ENCODE measurements at regions not wholly inside any gene's neighbourhood (a gene's known extent, or its start where the extent isn't known, plus 50 kb on each side); places are given as distances from the start of the nearest gene placed in this dataset.

GRCh38 chr20:12883507-12883885, 125.3 kb upstream of the SPTLC3 start:
- TF ChIP-seq EZH2phosphoT487 (IDR thresholded peaks at IDR 0.05), result no peak
- TF ChIP-seq CTCF (IDR thresholded peaks at IDR 0.05), result no peak
- TF ChIP-seq EZH2 (IDR thresholded peaks at IDR 0.05), result no peak
- Histone ChIP-seq H3K4me3 (no peak overlapping the region), H3K4me1 (no peaks in the 10 kb centered on the region), H3K9ac (no peak overlapping the region), H3K27ac (no peak overlapping the region), H3K36me3 (no peaks in the 10 kb centered on the region), H3K4me2 (no peak overlapping the region), H3K79me2 (ENCODE audit: low read depth) (no peaks in the 10 kb centered on the region), H4K20me1 (ENCODE audit: low read depth) (no peaks in the 10 kb centered on the region), H3F3A (ENCODE audit: low read depth) (no peaks in the 10 kb centered on the region), H2AFZ (replicated peaks) (no peak overlapping the region), H3K9me3 (ENCODE audit: low read depth) (no peaks in the 10 kb centered on the region), H3K27me3 (no peaks in the 10 kb centered on the region)
- Mint-ChIP-seq H3K9me3 (no peaks in the 10 kb centered on the region), H3K4me1 (no peaks in the 10 kb centered on the region), H3K27me3 (ENCODE audit: insufficient read depth, low read depth) (peaks cover 4% of the 10 kb centered on the region), H3K27ac (no peak overlapping the region), H3K4me3 (no peak overlapping the region), H3K36me3 (no peaks in the 10 kb centered on the region)
- DNase-seq (ENCODE audit: low spot score), result no peak

GRCh38 chr20:12886618-12887363, 122.0 kb upstream of the SPTLC3 start:
- Histone ChIP-seq H3K79me2 (ENCODE audit: low read depth) (no peaks in the 10 kb centered on the region), H3K4me3 (no peak overlapping the region), H3K36me3 (no peaks in the 10 kb centered on the region), H4K20me1 (ENCODE audit: low read depth) (no peaks in the 10 kb centered on the region), H3K9ac (no peak overlapping the region), H3F3A (ENCODE audit: low read depth) (no peaks in the 10 kb centered on the region), H3K4me2 (no peak overlapping the region), H3K27me3 (no peaks in the 10 kb centered on the region), H3K27ac (no peak overlapping the region), H3K9me3 (ENCODE audit: low read depth) (no peaks in the 10 kb centered on the region), H3K4me1 (no peaks in the 10 kb centered on the region), H2AFZ (replicated peaks) (no peak overlapping the region)
- peaks cover 9% of the 10 kb centered on the region for H3K27me3 Mint-ChIP-seq (ENCODE audit: insufficient read depth, low read depth)
- DNase-seq (ENCODE audit: low spot score), result no peak
- H3K4me3 Mint-ChIP-seq, result no peak overlapping the region
- TF ChIP-seq EZH2phosphoT487 (IDR thresholded peaks at IDR 0.05) (no peak), CTCF (IDR thresholded peaks at IDR 0.05) (no peak), EZH2 (IDR thresholded peaks at IDR 0.05) (no peak)
- peaks cover 3% of the 10 kb centered on the region for H3K9me3 Mint-ChIP-seq
- no peak overlapping the region for H3K27ac Mint-ChIP-seq
- no peaks in the 10 kb centered on the region for H3K4me1 Mint-ChIP-seq
- no peaks in the 10 kb centered on the region for H3K36me3 Mint-ChIP-seq

GRCh38 chr20:12891643-12892042, 117.1 kb upstream of the SPTLC3 start:
- Histone ChIP-seq H3K27ac (no peak overlapping the region), H3K79me2 (ENCODE audit: low read depth) (no peaks in the 10 kb centered on the region), H3K4me2 (no peak overlapping the region), H3K9ac (no peak overlapping the region), H4K20me1 (ENCODE audit: low read depth) (no peaks in the 10 kb centered on the region), H3K4me1 (no peaks in the 10 kb centered on the region), H3K4me3 (no peak overlapping the region), H3K27me3 (no peaks in the 10 kb centered on the region), H3F3A (ENCODE audit: low read depth) (no peaks in the 10 kb centered on the region), H2AFZ (replicated peaks) (no peak overlapping the region), H3K9me3 (ENCODE audit: low read depth) (no peaks in the 10 kb centered on the region), H3K36me3 (no peaks in the 10 kb centered on the region)
- H3K4me3 Mint-ChIP-seq, result no peak overlapping the region
- H3K27ac Mint-ChIP-seq, result no peak overlapping the region
- DNase-seq (ENCODE audit: low spot score), result no peak
- TF ChIP-seq CTCF (IDR thresholded peaks at IDR 0.05) (no peak), EZH2phosphoT487 (IDR thresholded peaks at IDR 0.05) (no peak), EZH2 (IDR thresholded peaks at IDR 0.05) (no peak)
- no peaks in the 10 kb centered on the region for H3K36me3 Mint-ChIP-seq
- peaks cover 3% of the 10 kb centered on the region for H3K9me3 Mint-ChIP-seq
- peaks cover 2% of the 10 kb centered on the region for H3K4me1 Mint-ChIP-seq
- H3K27me3 Mint-ChIP-seq (ENCODE audit: insufficient read depth, low read depth), result peaks cover 6% of the 10 kb centered on the region
